ENCODE measurements at regions not wholly inside any gene's neighbourhood (a gene's known extent, or its start where the extent isn't known, plus 50 kb on each side); places are given as distances from the start of the nearest gene placed in this dataset.
A peak's percentile ranks its signal among the peaks of the same experiment; 100 is the strongest.
"Not testable (repeated sequence)": the region's sequence is repeated elsewhere in the genome, so short reads cannot be mapped to it uniquely, and the experiment has no call there.

GRCh38 chr4:45043911-45044310 lies 317.6 kb upstream of the GNPDA2 start:
- DNase-seq: no peak

DNA sequence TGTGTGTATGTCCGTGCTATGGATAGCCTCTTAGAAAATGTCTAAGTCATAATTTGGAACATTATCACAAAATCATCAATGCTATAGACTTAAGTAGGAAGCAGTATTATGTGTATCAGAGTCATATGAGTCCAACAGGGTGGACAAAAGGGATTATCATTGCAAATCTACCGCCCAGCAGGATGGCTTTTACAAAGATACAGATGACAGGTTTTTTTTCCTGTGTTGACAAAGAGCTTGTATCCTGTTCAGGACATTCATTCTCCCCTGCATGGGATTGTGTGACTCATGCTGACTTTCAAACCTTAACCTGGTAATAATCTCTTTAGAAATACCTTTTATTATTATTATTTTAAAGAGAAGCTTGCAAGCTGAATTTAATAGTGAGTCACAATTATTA lies 310.3 kb upstream of the GNPDA2 start:
- no peak for DNase-seq

- DNase-seq: no peak
Measured at GRCh38 chr4:45033676-45034419, 307.5 kb upstream of the GNPDA2 start.

DNA sequence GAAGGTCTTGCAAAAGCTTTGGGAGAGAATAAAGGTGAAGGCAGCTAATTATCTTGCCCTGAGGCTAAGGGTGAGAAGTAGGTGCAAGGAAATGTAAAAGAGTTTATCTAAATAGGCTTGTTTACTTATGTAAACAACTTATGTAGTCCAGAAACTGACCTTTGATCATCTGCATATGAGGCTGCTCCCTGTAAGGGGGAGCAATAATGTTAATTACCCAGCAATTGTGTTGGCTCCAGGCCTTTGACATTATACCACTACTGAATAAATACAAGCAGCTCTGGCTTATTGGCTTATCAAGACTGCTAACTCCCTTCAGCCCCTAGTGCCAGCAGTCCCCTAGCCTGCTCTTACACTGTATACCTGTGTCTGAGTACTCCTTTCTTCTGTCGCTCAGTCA lies 303.7 kb upstream of the GNPDA2 start:
- no peak for DNase-seq

GRCh38 chr4:45007508-45007907 lies 281.2 kb upstream of the GNPDA2 start:
- DNase-seq: no peak

DNA sequence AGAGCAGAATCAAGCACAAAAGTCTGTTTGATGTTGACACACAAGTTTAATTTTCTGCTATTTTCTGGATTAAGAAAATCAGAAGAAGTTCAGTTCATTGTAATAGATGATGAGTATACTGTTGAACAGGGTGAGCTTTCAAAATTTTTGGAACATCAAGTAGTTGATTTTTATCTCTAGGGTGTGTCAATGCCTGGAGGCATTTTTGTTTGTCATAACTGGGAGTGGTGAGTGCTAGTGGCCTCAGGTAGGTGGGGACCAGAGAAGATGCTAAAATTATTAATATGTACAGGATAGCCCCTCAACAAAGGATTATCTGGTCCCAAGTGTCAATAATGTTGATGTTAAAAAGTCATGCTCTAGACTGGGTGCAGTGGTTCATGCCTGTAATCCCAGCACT lies 279.7 kb upstream of the GNPDA2 start:
- DNase-seq: no peak

DNA sequence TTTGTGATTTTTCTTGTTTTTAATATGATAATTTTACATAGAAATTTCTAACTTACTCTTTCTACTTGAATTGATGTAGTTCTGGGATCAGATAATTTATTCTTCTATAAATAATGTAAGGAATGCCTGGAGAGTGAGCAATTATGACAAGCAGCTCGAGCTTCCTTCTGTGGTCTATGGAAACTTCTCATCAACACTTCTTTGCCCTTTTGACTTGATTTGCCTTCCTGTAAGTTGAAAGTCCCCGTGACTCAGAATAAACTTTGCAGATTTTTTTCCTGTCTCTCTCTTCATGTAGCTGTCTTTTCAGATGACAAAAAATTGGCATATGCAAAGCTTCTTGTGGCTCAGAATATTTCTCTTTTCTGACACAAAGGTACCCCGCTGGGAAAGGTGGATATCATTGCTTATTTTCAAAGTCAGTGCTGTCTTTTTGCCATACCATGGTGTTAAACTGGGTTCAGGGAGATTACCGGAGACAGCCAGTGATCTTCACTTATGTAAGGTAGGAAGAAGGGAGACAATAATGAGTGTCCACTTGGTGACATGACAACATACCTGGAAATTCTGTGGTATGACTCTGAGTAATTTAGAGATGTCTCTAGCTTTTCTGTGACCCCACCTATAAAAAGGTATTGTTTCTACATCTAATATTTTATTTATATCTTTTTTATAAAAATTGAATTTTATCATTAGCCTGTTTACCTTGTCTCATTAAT lies 278.6 kb upstream of the GNPDA2 start:
- no peak for DNase-seq

DNA sequence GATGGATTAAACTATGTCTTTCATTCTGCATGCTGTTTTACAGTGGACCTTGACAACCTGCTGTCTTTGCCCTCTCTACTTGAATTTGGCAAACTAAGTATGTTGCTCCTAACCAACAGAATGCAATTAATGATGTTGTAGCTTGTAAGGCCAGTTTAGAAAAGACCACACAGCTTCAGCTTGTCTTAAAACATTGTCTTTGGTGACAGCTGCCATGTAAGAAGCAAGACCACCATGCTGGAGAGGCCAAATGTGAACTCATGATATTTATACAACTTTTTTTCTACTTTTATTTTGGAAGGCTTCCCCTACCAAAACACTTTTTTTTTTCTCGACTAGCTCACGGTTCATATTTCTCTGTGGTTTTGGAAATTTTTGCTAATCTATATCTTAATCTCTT lies 278.0 kb upstream of the GNPDA2 start:
- DNase-seq: no peak

- no peak for DNase-seq
Measured at GRCh38 chr4:44996276-44996845, 270.0 kb upstream of the GNPDA2 start.

DNA sequence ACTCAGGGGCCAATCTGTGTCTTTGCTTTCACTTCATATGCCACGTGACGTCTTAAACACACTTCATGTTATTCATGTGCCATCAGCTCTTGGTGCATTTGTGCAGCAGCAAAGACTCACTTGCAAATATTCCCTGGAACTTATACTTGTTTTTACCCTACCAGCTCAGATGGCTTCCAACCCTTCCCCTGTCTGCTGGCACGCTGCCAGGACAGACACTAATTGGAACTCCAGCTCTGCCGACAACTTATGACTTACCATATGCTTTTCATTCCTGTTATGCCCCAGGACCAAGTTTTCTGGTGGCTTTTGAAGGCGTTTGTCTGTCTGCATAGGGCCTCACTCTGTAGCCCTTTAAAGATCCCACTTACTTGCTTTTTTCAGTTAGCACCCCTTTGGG lies 261.7 kb upstream of the GNPDA2 start:
- no peak for DNase-seq

DNA sequence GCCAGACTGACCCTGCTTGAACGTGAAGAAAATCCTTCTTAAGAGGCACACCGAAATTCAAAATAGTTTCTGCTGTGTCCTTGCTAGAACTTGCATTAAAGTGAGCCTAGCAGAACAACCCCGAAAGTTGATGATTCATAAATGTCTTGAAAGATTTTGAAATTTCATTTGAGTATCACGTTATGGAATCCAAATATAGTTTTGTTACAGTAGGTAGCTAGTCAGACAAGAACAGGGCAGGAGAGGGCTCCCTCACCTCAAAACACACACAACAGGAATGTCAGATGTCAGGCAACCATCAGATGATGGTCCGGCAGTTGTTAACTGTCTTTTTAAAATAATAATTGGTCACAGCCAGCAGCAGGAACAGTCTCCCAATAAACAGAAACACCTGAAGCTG lies 259.6 kb upstream of the GNPDA2 start:
- DNase-seq: no peak

DNA sequence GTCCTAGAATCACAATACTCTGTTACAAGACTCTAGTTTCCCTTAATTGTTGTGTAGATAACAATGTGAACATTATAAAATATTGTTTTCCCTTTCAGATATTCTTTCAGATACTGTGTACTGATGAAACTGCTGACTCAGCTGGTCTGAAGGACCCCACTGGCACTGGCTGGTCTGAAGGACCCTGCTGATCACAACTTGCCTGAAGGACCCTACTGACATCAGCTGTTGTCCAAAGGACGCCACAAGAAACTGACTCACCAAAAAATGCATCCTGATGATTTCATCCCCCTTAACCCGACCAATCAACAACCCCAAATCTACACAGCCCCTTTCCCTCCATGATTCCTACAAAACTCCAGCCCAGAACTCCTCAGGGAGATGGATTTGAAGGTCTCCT lies 258.8 kb upstream of the GNPDA2 start:
- no peak for DNase-seq

GRCh38 chr4:44984083-44984482 lies 257.7 kb upstream of the GNPDA2 start:
- no peak for DNase-seq

DNA sequence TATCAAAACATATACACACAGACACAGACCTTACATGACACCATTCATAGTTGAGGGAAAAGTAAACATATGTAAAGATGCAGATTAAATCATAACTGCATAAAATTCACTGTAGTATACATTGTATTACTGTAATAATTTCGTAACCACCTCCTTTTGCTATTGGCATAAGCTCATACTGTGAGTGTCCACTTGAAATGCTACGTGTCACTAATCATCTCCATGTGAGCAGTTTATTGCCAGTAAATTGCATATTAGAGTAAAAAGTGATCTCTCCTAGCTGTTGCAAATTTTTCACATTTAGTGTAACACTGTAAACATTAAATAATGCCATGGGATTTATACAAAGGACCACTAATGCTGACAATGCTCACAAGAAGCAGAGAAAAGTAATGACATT lies 256.7 kb upstream of the GNPDA2 start:
- no peak for DNase-seq

- no peak for DNase-seq
Measured at GRCh38 chr4:44978020-44978419, 251.7 kb upstream of the GNPDA2 start.

DNA sequence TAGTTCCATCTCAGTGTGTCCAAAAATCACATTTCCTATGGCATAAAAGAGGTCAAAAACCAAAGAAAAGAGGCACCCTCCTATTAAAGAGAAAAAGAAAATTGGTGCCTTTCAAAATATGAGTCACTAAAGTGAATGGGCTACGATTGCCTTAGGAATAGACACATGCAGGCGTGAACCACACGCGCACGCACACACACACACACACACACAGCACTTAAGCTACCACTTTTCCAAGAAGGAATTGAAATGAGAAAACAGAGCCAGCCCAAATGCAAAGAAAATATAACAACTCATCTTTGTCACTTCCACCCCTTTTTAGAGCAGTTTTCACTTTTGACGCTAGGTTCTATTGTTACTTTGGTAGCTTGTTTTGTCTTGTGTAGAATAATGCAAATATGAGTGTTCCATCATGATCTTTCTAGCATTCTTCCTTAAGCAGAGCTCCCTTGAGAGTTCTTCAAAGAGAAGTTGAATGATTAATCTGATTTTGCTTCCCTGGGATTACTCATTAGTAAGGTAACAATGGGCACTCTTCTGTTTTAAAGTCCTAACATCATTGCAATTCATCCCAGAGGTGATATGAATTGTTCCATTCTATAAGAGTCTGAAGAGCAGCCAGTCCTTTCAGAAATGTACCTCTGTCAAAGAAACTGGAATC lies 239.2 kb upstream of the GNPDA2 start:
- DNase-seq: no peak

DNA sequence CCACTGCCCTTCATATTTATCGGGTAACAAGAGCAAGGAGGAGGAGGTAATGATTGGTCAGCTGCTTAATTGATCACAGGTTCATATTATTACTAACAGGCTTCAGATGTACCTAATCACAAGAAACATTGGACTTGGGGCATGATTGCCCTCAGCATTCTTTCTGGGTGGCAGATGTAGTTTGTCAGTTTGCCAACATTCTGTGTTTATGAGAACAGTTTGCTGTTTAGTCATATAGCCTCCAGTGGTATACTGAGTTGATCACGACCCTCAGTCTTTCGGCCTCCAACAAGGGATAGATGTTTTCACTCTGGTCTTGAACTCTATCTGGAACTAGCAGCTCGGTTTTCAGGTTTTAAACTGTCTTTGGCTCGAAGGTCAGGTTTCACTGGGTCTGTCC lies 237.7 kb upstream of the GNPDA2 start:
- DNase-seq: not testable (repeated sequence)

DNA sequence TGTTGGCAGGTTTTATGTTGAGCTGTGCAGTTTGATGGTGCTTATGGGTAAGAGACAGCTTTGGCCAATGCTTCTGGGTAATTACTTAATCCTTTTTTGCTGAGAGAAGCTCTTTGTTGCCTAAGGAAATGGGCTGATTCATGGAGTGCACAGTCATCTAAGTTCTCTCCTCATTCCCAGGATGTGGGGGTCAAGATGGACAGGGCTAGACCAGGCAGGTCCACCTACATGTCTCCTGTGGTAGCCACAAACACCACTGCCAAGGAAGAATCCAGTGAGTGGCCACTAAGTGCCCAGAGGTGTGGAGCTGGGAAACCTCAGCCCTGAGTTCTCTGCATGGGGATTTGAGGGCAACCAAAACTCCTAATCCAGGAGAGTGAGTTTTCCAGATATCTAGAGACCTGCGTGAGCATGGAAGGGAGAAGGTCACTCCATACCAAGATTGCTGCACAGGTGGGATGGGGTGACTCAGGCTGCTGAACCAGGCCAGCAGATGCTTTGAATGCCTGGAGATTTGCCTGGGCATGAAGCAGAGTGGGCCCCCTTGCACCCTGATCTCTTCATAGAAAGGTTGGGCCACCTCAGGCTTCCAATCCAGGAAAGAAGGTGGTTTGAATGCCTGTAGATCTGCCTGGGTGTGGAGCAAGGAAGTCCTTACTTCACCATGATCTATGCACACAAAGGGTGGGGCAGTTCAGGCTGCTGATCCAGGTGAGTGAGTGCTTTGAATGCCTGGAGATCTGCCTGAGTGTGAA lies 234.8 kb upstream of the GNPDA2 start:
- DNase-seq: no peak

- no peak for DNase-seq
Measured at GRCh38 chr4:44931720-44932119, 205.4 kb upstream of the GNPDA2 start.

DNA sequence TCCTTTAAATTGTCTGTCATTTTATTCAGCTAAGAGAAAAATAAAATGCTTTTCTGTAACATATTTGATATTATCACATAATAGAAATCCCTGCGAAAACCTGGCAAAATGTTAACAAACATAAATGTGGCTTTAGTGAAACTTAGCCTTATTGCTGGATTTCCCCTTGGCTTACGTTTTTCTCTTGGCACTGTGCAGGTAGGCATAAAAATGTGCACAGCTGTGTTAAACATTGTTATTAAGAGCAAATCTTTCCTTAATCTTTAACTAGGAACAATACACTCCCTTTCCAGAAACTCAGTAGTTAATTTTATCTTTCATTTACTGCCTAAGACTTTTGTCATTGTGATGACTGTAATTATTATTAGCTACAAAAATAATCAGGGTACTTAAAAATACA lies 202.4 kb upstream of the GNPDA2 start:
- DNase-seq: no peak

GRCh38 chr4:44927399-44928380 lies 201.3 kb upstream of the GNPDA2 start:
- DNase-seq: peak; percentile 2

GRCh38 chr4:44916411-44916810 lies 190.1 kb upstream of the GNPDA2 start:
- no peak for DNase-seq
